Stimulated activated CD4-positive, alpha-beta T cell treated with anti-CD3 and anti-CD28 coated beads, TNF-alpha, amount 100 ng/mL, for 24 hours (primary cell): ENCODE measurements at regions not wholly inside any gene's neighbourhood (a gene's known extent, or its start where the extent isn't known, plus 50 kb on each side); places are given as distances from the start of the nearest gene placed in this dataset.

Source experiments
- DNase-seq, 3 experiments: peaks; one replicate each; pipeline ENCODE4 v3.0.0-alpha.2; 2020; ENCODE audit warnings: low read depth in 3 of 3

GRCh38 chr16:6143020-6143419 lies 1045.4 kb upstream of the EEF2KMT start:
- DNase-seq = no peak

- no peak for DNase-seq
These were observed 1035.5 kb upstream of the EEF2KMT start for GRCh38 chr16:6133009-6133557.

GRCh38 chr16:6132121-6132520 lies 1034.5 kb upstream of the EEF2KMT start:
- no peak for DNase-seq

GRCh38 chr16:6131526-6132050 lies 1034.0 kb upstream of the EEF2KMT start:
- no peak for DNase-seq

- no peak for DNase-seq
These were observed 1028.1 kb upstream of the EEF2KMT start for GRCh38 chr16:6125483-6126259.

GRCh38 chr16:6124136-6124535 lies 1026.5 kb upstream of the EEF2KMT start:
- no peak for DNase-seq

GRCh38 chr16:6122401-6122800 lies 1024.8 kb upstream of the EEF2KMT start:
- DNase-seq = no peak

- DNase-seq = no peak
These were observed 1017.1 kb upstream of the EEF2KMT start for GRCh38 chr16:6114691-6115090.

- no peak for DNase-seq
These were observed 1016.2 kb upstream of the EEF2KMT start for GRCh38 chr16:6113749-6114148.

GRCh38 chr16:6112700-6113099 lies 1015.1 kb upstream of the EEF2KMT start:
- no peak for DNase-seq

- no peak for DNase-seq
These were observed 1013.8 kb upstream of the EEF2KMT start for GRCh38 chr16:6111390-6111789.

GRCh38 chr16:6110346-6110745 lies 1012.8 kb upstream of the EEF2KMT start:
- no peak for DNase-seq

- DNase-seq = no peak
These were observed 1008.5 kb upstream of the EEF2KMT start for GRCh38 chr16:6106061-6106460.

- no peak for DNase-seq
These were observed 1007.5 kb upstream of the EEF2KMT start for GRCh38 chr16:6105115-6105514.

GRCh38 chr16:6104428-6104827 lies 1006.8 kb upstream of the EEF2KMT start:
- DNase-seq = no peak

GRCh38 chr16:6103561-6103960 lies 1006.0 kb upstream of the EEF2KMT start:
- no peak for DNase-seq

GRCh38 chr16:6099102-6099501 lies 1001.5 kb upstream of the EEF2KMT start:
- no peak for DNase-seq

GRCh38 chr16:6096931-6097670 lies 999.5 kb upstream of the EEF2KMT start:
- no peak for DNase-seq

GRCh38 chr16:6095414-6095813 lies 997.8 kb upstream of the EEF2KMT start:
- no peak for DNase-seq

GRCh38 chr16:6091021-6091420 lies 993.4 kb upstream of the EEF2KMT start:
- no peak for DNase-seq

- peak in 1 of 3 experiments; percentile 7 for DNase-seq
These were observed 983.9 kb upstream of the EEF2KMT start for GRCh38 chr16:6081320-6081976.

GRCh38 chr16:6076631-6077030 lies 979.0 kb upstream of the EEF2KMT start:
- DNase-seq = no peak
